Liver (tissue), 8 donors: ENCODE measurements at regions not wholly inside any gene's neighbourhood (a gene's known extent, or its start where the extent isn't known, plus 50 kb on each side); places are given as distances from the start of the nearest gene placed in this dataset.

ENCODE experiments used
- DNase-seq: peaks from one replicate; pipeline ENCODE4 v3.0.0-alpha.2; 2017; ENCODE audit warnings: low spot score
- H3K27ac ChIP-seq, 2 donors: one replicate each; pipeline ENCODE4 v1.7.0; 2013; ENCODE audit warnings: inconsistent platforms in 2 of 2, low read length in 2 of 2, control low read depth in 1 of 2, low read depth in 1 of 2, mild to moderate bottlenecking in 1 of 2
- H3K27me3 ChIP-seq, 4 donors: one replicate each; pipeline versions ENCODE4 v1.6.1 to v1.7.0; 2013; ENCODE audit warnings: low read length in 3 of 4, inconsistent platforms in 1 of 4, mild to moderate bottlenecking in 1 of 4, moderate library complexity in 1 of 4; ENCODE audit not compliant: control insufficient read depth in 4 of 4, insufficient read depth in 4 of 4
- H3K36me3 ChIP-seq, 4 donors: one replicate each; pipeline versions ENCODE4 v1.6.1 to v1.7.0; 2013; ENCODE audit warnings: low read length in 3 of 4, mild to moderate bottlenecking in 3 of 4, low read depth in 1 of 4, moderate library complexity in 1 of 4; ENCODE audit not compliant: control insufficient read depth in 4 of 4, insufficient read depth in 3 of 4
- H3K4me1 ChIP-seq, 4 donors: one replicate each; pipeline versions ENCODE4 v1.6.1 to v1.7.0; 2013; ENCODE audit warnings: low read length in 3 of 4, mild to moderate bottlenecking in 3 of 4, moderate library complexity in 1 of 4; ENCODE audit not compliant: control insufficient read depth in 4 of 4, insufficient read depth in 4 of 4
- H3K4me3 ChIP-seq, 3 donors: one replicate each; pipeline versions ENCODE4 v1.6.1 to v1.7.0; 2013; ENCODE audit warnings: low read length in 3 of 3, control low read depth in 1 of 3, low read depth in 1 of 3, mild to moderate bottlenecking in 1 of 3
- H3K9ac ChIP-seq, 2 donors: one replicate each; pipeline ENCODE4 v1.7.0; 2013; ENCODE audit warnings: low read length in 2 of 2, mild to moderate bottlenecking in 2 of 2, moderate library complexity in 2 of 2, control low read depth in 1 of 2, low read depth in 1 of 2
- H3K9me3 ChIP-seq, 4 donors: one replicate each; pipeline versions ENCODE4 v1.6.1 to v1.7.0; 2013; ENCODE audit warnings: low read length in 3 of 4; ENCODE audit not compliant: control insufficient read depth in 4 of 4
- ATF3 ChIP-seq: IDR thresholded peaks from 2 replicates; pipeline ENCODE4 v1.6.1; 2016; ENCODE audit warnings: antibody characterized with exemption
- CTCF ChIP-seq: fragments of 150-350 bp; IDR thresholded peaks from 2 replicates; pipeline ENCODE4 v1.5.1; 2017; ENCODE audit warnings: improper control_type of control experiment, low read depth, low read length; ENCODE audit not compliant: missing input control
- EGR1 ChIP-seq, 2 donors: IDR thresholded peaks; 2 replicates each; pipeline ENCODE4 v1.6.1; 2016 to 2018; ENCODE audit warnings: antibody characterized with exemption in 2 of 2, low read depth in 2 of 2
- FOXA1 ChIP-seq: IDR thresholded peaks from 2 replicates; pipeline ENCODE4 v1.6.1; 2016; ENCODE audit warnings: antibody characterized with exemption
- FOXA2 ChIP-seq: IDR thresholded peaks from 2 replicates; pipeline ENCODE4 v1.6.1; 2016; ENCODE audit warnings: antibody characterized with exemption
- GABPA ChIP-seq, 2 donors: IDR thresholded peaks in 1 of 2; conservative IDR thresholded peaks in 1 of 2; 2 replicates each; pipeline ENCODE4 v1.6.1; 2016; ENCODE audit warnings: antibody characterized with exemption in 2 of 2, mild to moderate bottlenecking in 1 of 2, moderate library complexity in 1 of 2
- HNF4A ChIP-seq, 2 donors: conservative IDR thresholded peaks; 2 replicates each; pipeline ENCODE4 v1.6.1; 2016; ENCODE audit warnings: antibody characterized with exemption in 2 of 2, mild to moderate bottlenecking in 2 of 2
- HNF4G ChIP-seq: IDR thresholded peaks from 2 replicates; pipeline ENCODE4 v1.6.1; 2016; ENCODE audit warnings: antibody characterized with exemption
- JUND ChIP-seq, 2 donors: IDR thresholded peaks; 2 replicates each; pipeline ENCODE4 v1.6.1; 2016; ENCODE audit warnings: antibody characterized with exemption in 2 of 2
- MAX ChIP-seq: IDR thresholded peaks from 2 replicates; pipeline ENCODE4 v1.6.1; 2016; ENCODE audit warnings: antibody characterized with exemption
- NR2F2 ChIP-seq: IDR thresholded peaks from 2 replicates; pipeline ENCODE4 v1.6.1; 2016; ENCODE audit warnings: antibody characterized with exemption
- RAD21 ChIP-seq, 2 donors: IDR thresholded peaks; 2 replicates each; pipeline ENCODE4 v1.6.1; 2016; ENCODE audit warnings: antibody characterized with exemption in 2 of 2, mild to moderate bottlenecking in 2 of 2
- REST ChIP-seq: IDR thresholded peaks from 2 replicates; pipeline ENCODE4 v1.6.1; 2016; ENCODE audit warnings: antibody characterized with exemption, mild to moderate bottlenecking
- RXRA ChIP-seq, 2 donors: IDR thresholded peaks; 2 replicates each; pipeline ENCODE4 v1.6.1; 2017 to 2018; ENCODE audit warnings: antibody characterized with exemption in 2 of 2, mild to moderate bottlenecking in 1 of 2
- SP1 ChIP-seq: IDR thresholded peaks from 2 replicates; pipeline ENCODE4 v1.6.1; 2018; ENCODE audit warnings: antibody characterized with exemption, mild to moderate bottlenecking
- TAF1 ChIP-seq: conservative IDR thresholded peaks from 2 replicates; pipeline ENCODE4 v1.6.1; 2016; ENCODE audit warnings: antibody characterized with exemption, mild to moderate bottlenecking
- YY1 ChIP-seq: IDR thresholded peaks from 2 replicates; pipeline ENCODE4 v1.6.1; 2016; ENCODE audit warnings: antibody characterized with exemption, mild to moderate bottlenecking
- ZBTB33 ChIP-seq: IDR thresholded peaks from 2 replicates; pipeline ENCODE4 v1.6.1; 2016; ENCODE audit warnings: antibody characterized with exemption
- WGBS: extraction: QIAGEN DNeasy Blood & Tissue Kit; methylation state at CpG from one replicate; pipeline ENCODE4 v1.1.7; 2013; 5-methylcytosine and 5-hydroxymethylcytosine counted together
- donor health status: healthy.
- donor health status: healthy.
- donor health status: healthy.
- donor health status: healthy.
- donor health status: healthy.

GRCh38 chrX:113986427-113986826 is 597.5 kb upstream of the HTR2C start:
- no peaks in the 10 kb centered on the region for H3K36me3 ChIP-seq
- H3K4me1 ChIP-seq, result no peaks in the 10 kb centered on the region
- no peaks in the 10 kb centered on the region for H3K9me3 ChIP-seq
- DNase-seq, result no peak
- TF ChIP-seq FOXA2, result no peak
- no peak for TF ChIP-seq TAF1
- TF ChIP-seq HNF4A (conservative IDR thresholded peaks at IDR 0.05), result no peak
- no peak for TF ChIP-seq CTCF
- no peak for TF ChIP-seq JUND (IDR thresholded peaks at IDR 0.05)
- TF ChIP-seq EGR1 (IDR thresholded peaks at IDR 0.05; ENCODE audit: low read depth in 2 of 2), result no peak
- TF ChIP-seq FOXA1, result no peak
- TF ChIP-seq YY1, result no peak
- TF ChIP-seq HNF4G, result no peak
- TF ChIP-seq NR2F2, result no peak
- TF ChIP-seq ATF3, result no peak
- TF ChIP-seq SP1, result no peak
- TF ChIP-seq MAX, result no peak
- no peak for TF ChIP-seq REST
- no peak for TF ChIP-seq RAD21 (IDR thresholded peaks at IDR 0.05)
- TF ChIP-seq ZBTB33, result no peak
- no peak for TF ChIP-seq RXRA (IDR thresholded peaks at IDR 0.05)
- TF ChIP-seq GABPA (IDR thresholded peaks at IDR 0.05 in 1 of 2, conservative IDR thresholded peaks at IDR 0.05 in 1 of 2), result no peak
- 67% methylated on average over 1 of the region's 1 CpG for WGBS
- no peak overlapping the region for H3K4me3 ChIP-seq
- no peaks in the 10 kb centered on the region for H3K27me3 ChIP-seq
- no peak overlapping the region for H3K9ac ChIP-seq
- H3K27ac ChIP-seq, result no peak overlapping the region
